Glomerular visceral epithelial cell (primary cell): ENCODE measurements at regions not wholly inside any gene's neighbourhood (a gene's known extent, or its start where the extent isn't known, plus 50 kb on each side); places are given as distances from the start of the nearest gene placed in this dataset.

Experiments
- DNase-seq: peaks from one replicate; pipeline ENCODE4 v3.0.0-alpha.2; 2016; ENCODE audit errors: extremely low spot score

GRCh38 chr2:128401680-128402079, 83.0 kb upstream of the HS6ST1 start:
- DNase-seq = no peak

GRCh38 chr2:128402911-128403670, 84.4 kb upstream of the HS6ST1 start:
- no peak for DNase-seq

- no peak for DNase-seq
These were observed 85.4 kb upstream of the HS6ST1 start for GRCh38 chr2:128403814-128404708.

GRCh38 chr2:128404709-128405466, 86.2 kb upstream of the HS6ST1 start:
- no peak for DNase-seq

GRCh38 chr2:128405467-128405900, 86.8 kb upstream of the HS6ST1 start:
- DNase-seq = no peak

GRCh38 chr2:128405981-128406613, 87.4 kb upstream of the HS6ST1 start:
- no peak for DNase-seq

- no peak for DNase-seq
These were observed 88.3 kb upstream of the HS6ST1 start for GRCh38 chr2:128406736-128407554.

GRCh38 chr2:128408349-128409305, 90.0 kb upstream of the HS6ST1 start:
- DNase-seq = no peak

- no peak for DNase-seq
These were observed 90.8 kb upstream of the HS6ST1 start for GRCh38 chr2:128409326-128410034.

- no peak for DNase-seq
These were observed 91.5 kb upstream of the HS6ST1 start for GRCh38 chr2:128410035-128410757.

GRCh38 chr2:128410758-128411215, 92.1 kb upstream of the HS6ST1 start:
- no peak for DNase-seq

- no peak for DNase-seq
These were observed 92.8 kb upstream of the HS6ST1 start for GRCh38 chr2:128411431-128411830.

- no peak for DNase-seq
These were observed 93.7 kb upstream of the HS6ST1 start for GRCh38 chr2:128412181-128412871.

GRCh38 chr2:128413014-128413717, 94.5 kb upstream of the HS6ST1 start:
- DNase-seq = no peak

GRCh38 chr2:128413718-128414341, 95.2 kb upstream of the HS6ST1 start:
- DNase-seq = no peak

- no peak for DNase-seq
These were observed 95.7 kb upstream of the HS6ST1 start for GRCh38 chr2:128414351-128414750.
